Type B pancreatic cell (in vitro differentiated cells): ENCODE measurements at regions not wholly inside any gene's neighbourhood (a gene's known extent, or its start where the extent isn't known, plus 50 kb on each side); places are given as distances from the start of the nearest gene placed in this dataset.
A peak's percentile ranks its signal among the peaks of the same experiment; 100 is the strongest.

Experiments
- DNase-seq: peaks from one replicate; pipeline ENCODE4 v3.0.0; 2021; ENCODE audit warnings: mixed read lengths; ENCODE audit not compliant: unreplicated experiment; ENCODE audit errors: extremely low spot score
- H3K27ac Mint-ChIP-seq: 2 replicates; pipeline ENCODE4 v1.8.0; 2021; ENCODE audit warnings: mild to moderate bottlenecking, mixed read lengths
- H3K27me3 Mint-ChIP-seq: 2 replicates; pipeline ENCODE4 v1.8.0; 2021; ENCODE audit warnings: mixed read lengths
- H3K36me3 Mint-ChIP-seq: 2 replicates; pipeline ENCODE4 v1.8.0; 2021; ENCODE audit warnings: mixed read lengths
- H3K4me1 Mint-ChIP-seq: one replicate; pipeline ENCODE4 v1.8.0; 2021; ENCODE audit warnings: mixed read lengths; ENCODE audit not compliant: unreplicated experiment
- H3K4me3 Mint-ChIP-seq: 2 replicates; pipeline ENCODE4 v1.8.0; 2021; ENCODE audit warnings: mild to moderate bottlenecking, mixed read lengths
- H3K9me3 Mint-ChIP-seq: 2 replicates; pipeline ENCODE4 v1.8.0; 2021; ENCODE audit warnings: mixed read lengths
- CTCF ChIP-seq: fragments of 200-600 bp; sonication (generic); conservative IDR thresholded peaks from 2 replicates; pipeline ENCODE4 v1.5.0; 2021; ENCODE audit warnings: antibody characterized with exemption, mild to moderate bottlenecking

- Mint-ChIP-seq H3K36me3 (no peaks in the 10 kb centered on the region), H3K9me3 (no peaks in the 10 kb centered on the region), H3K4me1 (no peaks in the 10 kb centered on the region), H3K27me3 (peaks cover 23% of the 10 kb centered on the region), H3K4me3 (no peak overlapping the region), H3K27ac (no peak overlapping the region)
- peak; percentile 22 for DNase-seq
- no peak for TF ChIP-seq CTCF
These were observed 70.4 kb upstream of the HDAC4 start for GRCh38 chr2:239471011-239471792.

GRCh38 chr2:239470151-239470900 lies 69.5 kb upstream of the HDAC4 start:
- DNase-seq = peak; percentile 32
- no peak for TF ChIP-seq CTCF
- no peaks in the 10 kb centered on the region for H3K36me3 Mint-ChIP-seq
- no peak overlapping the region for H3K4me3 Mint-ChIP-seq
- no peaks in the 10 kb centered on the region for H3K9me3 Mint-ChIP-seq
- no peaks in the 10 kb centered on the region for H3K4me1 Mint-ChIP-seq
- peaks cover 23% of the 10 kb centered on the region for H3K27me3 Mint-ChIP-seq
- no peak overlapping the region for H3K27ac Mint-ChIP-seq

- no peak overlapping the region for H3K4me3 Mint-ChIP-seq
- peak; percentile 36 for DNase-seq
- peaks cover 21% of the 10 kb centered on the region for H3K27me3 Mint-ChIP-seq
- H3K4me1 Mint-ChIP-seq = no peaks in the 10 kb centered on the region
- H3K9me3 Mint-ChIP-seq = no peaks in the 10 kb centered on the region
- H3K36me3 Mint-ChIP-seq = no peaks in the 10 kb centered on the region
- no peak overlapping the region for H3K27ac Mint-ChIP-seq
- TF ChIP-seq CTCF = no peak
These were observed 68.5 kb upstream of the HDAC4 start for GRCh38 chr2:239469106-239469960.

GRCh38 chr2:239468491-239469105 lies 67.8 kb upstream of the HDAC4 start:
- DNase-seq = peak; percentile 54
- H3K4me1 Mint-ChIP-seq = peaks cover under 1% of the 10 kb centered on the region

More at GRCh38 chr2:239468491-239469105, 67.8 kb upstream of the HDAC4 start:
- Mint-ChIP-seq H3K27me3 (peaks cover 16% of the 10 kb centered on the region), H3K9me3 (no peaks in the 10 kb centered on the region), H3K36me3 (no peaks in the 10 kb centered on the region), H3K27ac (no peak overlapping the region), H3K4me3 (no peak overlapping the region)
- no peak for TF ChIP-seq CTCF
